GM06990 (cell line): ENCODE measurements at regions not wholly inside any gene's neighbourhood (a gene's known extent, or its start where the extent isn't known, plus 50 kb on each side); places are given as distances from the start of the nearest gene placed in this dataset.

ENCODE experiments used
- DNase-seq: peaks from one replicate; pipeline ENCODE4 v3.0.0-alpha.2; 2011; ENCODE audit not compliant: insufficient read length; ENCODE audit errors: extremely low read depth
- H3K27me3 ChIP-seq: replicated peaks from 2 replicates; pipeline ENCODE4 v1.6.0; 2011; ENCODE audit warnings: low read length; ENCODE audit not compliant: control insufficient read depth, insufficient read depth
- H3K36me3 ChIP-seq: 2 replicates; pipeline ENCODE4 v1.5.1; 2011; ENCODE audit warnings: low read length; ENCODE audit not compliant: control insufficient read depth, insufficient read depth
- H3K4me3 ChIP-seq: replicated peaks from 2 replicates; pipeline ENCODE4 v1.5.1; 2011; ENCODE audit warnings: low read depth, mild to moderate bottlenecking, control low read depth, low read length
- CTCF ChIP-seq: IDR thresholded peaks from 2 replicates; pipeline ENCODE4 v1.5.1; 2011; ENCODE audit warnings: low read length, control low read depth, mild to moderate bottlenecking, inconsistent platforms; ENCODE audit not compliant: insufficient read depth, poor library complexity, severe bottlenecking

DNA sequence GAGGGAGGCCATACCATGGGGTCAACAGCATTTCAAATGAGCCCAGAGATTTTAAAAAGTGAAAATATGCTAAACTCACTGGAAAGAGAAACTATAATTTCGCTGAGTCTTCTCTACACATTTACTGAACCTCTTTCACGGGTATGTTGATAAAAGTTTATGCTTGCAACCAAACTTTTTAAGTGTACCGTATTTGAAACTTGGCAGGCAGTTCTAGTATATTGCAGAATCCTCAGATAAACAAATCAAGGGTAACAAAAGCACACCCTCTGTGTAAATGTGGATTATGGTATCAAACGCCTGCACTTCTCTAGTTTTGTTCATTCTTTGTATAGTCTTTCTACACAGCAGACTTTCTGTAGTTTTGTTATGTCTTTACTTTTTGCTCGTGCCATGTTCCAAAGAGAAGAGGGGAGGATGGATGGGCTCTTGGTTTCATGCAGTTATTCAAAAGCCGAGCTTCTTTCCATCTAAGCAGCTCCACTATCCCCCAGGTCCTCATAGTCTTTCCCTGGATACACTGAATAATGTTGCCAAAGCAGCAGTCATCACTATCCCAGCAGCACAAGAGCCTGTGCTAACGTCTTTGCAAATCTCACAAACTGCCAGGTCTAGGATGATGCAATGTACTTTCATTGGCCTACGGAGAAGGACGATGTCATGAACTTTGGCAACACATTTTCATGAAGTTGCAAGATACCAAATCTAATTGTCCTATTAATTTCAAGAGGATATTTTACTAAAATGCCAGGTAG, 131.2 kb downstream of the MPP7 start:
- TF ChIP-seq CTCF, result no peak
- Histone ChIP-seq H3K4me3 (no peak overlapping the region), H3K36me3 (no peaks in the 10 kb centered on the region), H3K27me3 (no peaks in the 10 kb centered on the region)
- no peak for DNase-seq

DNA sequence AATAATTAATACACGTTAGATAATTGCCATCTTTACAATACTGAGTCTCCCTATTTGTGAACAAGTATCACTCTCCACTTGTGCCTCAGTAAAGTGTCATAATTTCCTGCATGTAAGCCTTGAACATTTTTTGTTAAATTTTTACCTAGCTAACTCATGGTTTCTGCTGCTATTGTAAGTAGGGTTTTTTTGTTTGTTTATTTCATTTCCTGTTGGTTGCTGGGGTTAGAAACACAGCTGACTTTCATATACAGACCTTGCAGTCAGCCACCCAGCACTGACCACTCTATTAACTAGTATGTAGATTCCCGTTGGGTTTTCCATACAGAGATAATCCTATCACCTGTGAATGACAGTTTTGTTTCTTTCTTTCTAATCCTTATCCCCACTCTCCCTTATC, 133.3 kb downstream of the MPP7 start:
- no peak for TF ChIP-seq CTCF
- no peak overlapping the region for H3K4me3 ChIP-seq

DNA sequence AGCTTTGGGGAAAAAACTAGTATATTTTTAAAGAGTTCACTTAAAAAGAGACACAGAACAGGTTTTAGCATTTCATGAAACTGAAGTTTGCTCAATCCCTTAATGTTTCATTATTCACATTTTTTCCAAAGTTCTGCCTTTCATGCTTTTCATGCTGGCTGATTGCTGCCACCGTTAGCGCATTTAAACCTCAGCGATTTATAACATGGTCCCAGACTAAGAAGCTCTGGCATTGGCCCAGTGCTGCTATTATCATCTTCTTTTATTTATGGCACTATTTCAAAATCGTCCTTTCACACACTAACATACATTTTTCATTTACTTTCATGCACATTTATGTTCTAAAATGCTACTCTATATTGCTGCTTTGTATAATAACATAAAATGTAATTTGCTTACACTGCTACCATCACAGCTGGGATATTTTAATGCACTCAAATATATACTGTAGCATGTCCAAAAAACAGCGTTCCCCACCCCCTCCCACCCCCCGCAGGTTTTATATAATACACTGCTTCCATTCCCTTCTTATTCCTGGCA, 141.9 kb downstream of the MPP7 start:
- Histone ChIP-seq H3K36me3 (no peaks in the 10 kb centered on the region), H3K27me3 (no peaks in the 10 kb centered on the region), H3K4me3 (no peak overlapping the region)
- no peak for TF ChIP-seq CTCF
- DNase-seq, result no peak

More for the DNA sequence above, 133.3 kb downstream of the MPP7 start:
- no peak for DNase-seq
- no peaks in the 10 kb centered on the region for H3K36me3 ChIP-seq
- H3K27me3 ChIP-seq, result no peaks in the 10 kb centered on the region

- no peak overlapping the region for H3K4me3 ChIP-seq
- H3K36me3 ChIP-seq, result no peaks in the 10 kb centered on the region
- H3K27me3 ChIP-seq, result no peaks in the 10 kb centered on the region
- DNase-seq, result no peak
- no peak for TF ChIP-seq CTCF
These were observed 145.5 kb downstream of the MPP7 start for GRCh38 chr10:28157379-28157778.

DNA sequence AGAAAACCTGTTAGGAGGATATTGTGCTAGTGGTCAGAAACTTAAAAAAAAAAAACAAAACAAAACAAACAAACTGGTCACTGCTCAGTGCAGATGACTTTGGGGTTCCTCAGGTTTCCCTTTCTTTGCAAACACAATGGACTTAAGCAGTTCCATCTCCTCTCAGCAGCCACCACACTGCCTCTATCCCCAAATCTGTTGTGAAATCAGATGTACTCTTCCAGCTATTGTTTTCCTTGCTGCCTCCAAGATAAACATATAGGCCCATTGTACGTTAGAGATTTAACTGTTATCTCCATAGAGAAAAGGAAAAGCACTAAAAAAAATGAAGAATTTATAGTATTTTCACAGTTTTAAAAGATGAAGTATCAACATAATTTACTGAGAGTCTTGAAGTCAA, 147.1 kb downstream of the MPP7 start:
- Histone ChIP-seq H3K4me3 (no peak overlapping the region), H3K36me3 (no peaks in the 10 kb centered on the region), H3K27me3 (no peaks in the 10 kb centered on the region)
- DNase-seq, result no peak
- TF ChIP-seq CTCF, result no peak

GRCh38 chr10:28151636-28152035, 151.2 kb downstream of the MPP7 start:
- Histone ChIP-seq H3K27me3 (no peaks in the 10 kb centered on the region), H3K4me3 (no peak overlapping the region), H3K36me3 (no peaks in the 10 kb centered on the region)
- TF ChIP-seq CTCF, result no peak
- DNase-seq, result no peak
